ENCODE measurements at regions not wholly inside any gene's neighbourhood (a gene's known extent, or its start where the extent isn't known, plus 50 kb on each side); places are given as distances from the start of the nearest gene placed in this dataset.

DNA sequence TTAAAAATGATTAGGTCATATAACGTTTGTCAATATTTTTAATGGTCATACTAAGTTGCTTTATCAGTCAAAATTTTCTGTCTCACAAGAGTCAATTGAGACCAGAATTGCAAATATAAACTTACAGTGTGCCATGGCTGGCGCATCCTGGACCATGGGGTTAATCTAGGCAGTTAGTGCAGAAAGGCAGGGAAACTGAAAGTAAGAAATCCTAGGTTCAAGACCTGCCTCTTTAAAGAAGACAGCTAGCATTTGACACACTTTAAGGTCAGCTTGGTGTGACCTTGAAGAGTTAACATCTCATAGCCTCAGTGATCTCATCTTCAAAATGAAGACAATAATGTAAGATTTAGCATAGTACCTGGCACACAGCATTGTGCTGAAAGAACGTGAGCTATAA lies 210.0 kb upstream of the DAB1 start:
- TF ChIP-seq FOSL1 (IDR thresholded peaks at IDR 0.05; ENCODE audit: low read depth): no peak
- no peak for TF ChIP-seq POLR2AphosphoS5 (IDR thresholded peaks at IDR 0.05; ENCODE audit: low read depth, low read length)
- no peak for TF ChIP-seq EGR1 (IDR thresholded peaks at IDR 0.05; ENCODE audit: low read depth)
- no peak for TF ChIP-seq POLR2A (IDR thresholded peaks at IDR 0.05; ENCODE audit: borderline replicate concordance, extremely low read depth, insufficient read depth, insufficient read length)
- no peak for TF ChIP-seq EZH2phosphoT487 (IDR thresholded peaks at IDR 0.05; ENCODE audit: borderline replicate concordance)
